Globus pallidus (tissue), 1 donor: ENCODE measurements at regions not wholly inside any gene's neighbourhood (a gene's known extent, or its start where the extent isn't known, plus 50 kb on each side); places are given as distances from the start of the nearest gene placed in this dataset.
A peak's percentile ranks its signal among the peaks of the same experiment; 100 is the strongest.
"Not testable (repeated sequence)": the region's sequence is repeated elsewhere in the genome, so short reads cannot be mapped to it uniquely, and the experiment has no call there.

ENCODE experiments used
- DNase-seq: peaks from one replicate; pipeline ENCODE4 v3.0.0-alpha.2; 2015; ENCODE audit warnings: low spot score

DNA sequence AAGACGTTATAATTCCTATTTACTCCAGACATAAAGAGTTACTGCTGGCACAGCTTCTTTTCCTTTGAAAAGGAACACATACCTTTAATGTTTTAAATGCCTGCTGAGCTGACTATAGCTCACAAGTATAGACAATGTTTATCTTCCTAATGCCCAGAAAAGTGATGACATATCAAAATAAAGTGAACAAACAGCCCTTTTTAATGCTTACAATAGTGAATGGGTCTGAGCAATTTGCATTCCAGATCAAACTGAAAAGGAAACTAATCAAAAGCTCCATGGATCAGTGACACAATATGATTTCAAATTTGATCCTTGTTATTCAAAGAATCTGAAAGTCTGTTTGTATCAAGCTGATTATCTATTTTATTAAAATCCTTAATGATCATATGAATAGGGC lies 233.6 kb upstream of the SEMA3E start:
- DNase-seq = peak; percentile 64

DNA sequence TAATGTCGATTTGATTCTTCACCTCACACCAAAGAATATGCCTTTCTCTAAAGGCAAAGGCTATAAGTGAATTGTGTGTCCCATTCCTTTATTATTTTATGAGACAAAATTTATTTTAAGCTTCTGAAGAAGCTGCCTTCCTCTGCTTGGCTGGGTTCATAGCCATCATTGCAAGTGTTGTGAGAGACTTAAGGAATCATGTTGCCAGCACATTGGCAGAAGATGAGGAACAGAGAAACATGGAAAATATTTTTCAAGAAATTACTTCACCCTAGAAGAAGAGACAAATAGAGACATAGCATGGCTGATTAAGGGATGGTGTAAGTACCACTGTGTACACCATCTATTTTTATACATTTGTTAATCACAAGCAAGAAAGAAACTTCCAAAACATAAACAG lies 230.1 kb upstream of the SEMA3E start:
- DNase-seq = no peak

DNA sequence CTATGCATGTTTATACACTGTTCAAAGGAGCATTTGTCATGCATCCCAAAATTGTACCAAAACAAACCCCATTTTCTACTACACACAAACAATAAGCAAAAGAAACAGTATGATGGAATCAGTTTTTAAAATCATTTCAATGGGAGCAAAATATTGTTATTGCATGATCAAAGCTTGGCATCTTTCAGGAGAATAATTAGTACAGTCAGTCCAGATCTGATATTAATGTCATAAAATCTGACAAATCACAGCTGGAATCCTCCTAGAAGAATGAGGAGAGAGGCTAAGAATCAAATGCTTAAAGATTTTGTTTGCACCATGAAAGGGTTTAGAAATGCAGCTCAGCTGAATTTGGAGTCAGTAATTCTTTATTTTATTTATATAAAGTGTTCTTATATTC lies 229.7 kb upstream of the SEMA3E start:
- no peak for DNase-seq

DNA sequence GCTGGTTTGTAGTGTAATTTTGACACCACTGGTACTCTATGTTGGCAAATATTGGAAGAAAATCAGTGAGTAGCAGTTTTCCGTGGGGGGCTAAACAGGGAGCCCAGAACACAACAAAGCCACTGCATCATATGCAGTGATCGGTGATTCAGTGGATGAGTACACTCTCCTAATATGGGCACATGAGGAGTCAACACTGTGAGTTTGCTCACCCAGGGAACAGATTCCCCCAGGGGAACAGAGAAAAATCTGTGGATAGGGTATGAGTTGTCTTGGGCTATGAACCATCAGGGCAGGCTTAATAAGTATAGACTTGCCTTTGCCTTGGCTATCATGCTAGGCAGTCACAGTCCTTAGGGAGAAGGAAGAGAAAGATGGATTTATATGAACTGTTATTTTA lies 227.7 kb upstream of the SEMA3E start:
- no peak for DNase-seq

DNA sequence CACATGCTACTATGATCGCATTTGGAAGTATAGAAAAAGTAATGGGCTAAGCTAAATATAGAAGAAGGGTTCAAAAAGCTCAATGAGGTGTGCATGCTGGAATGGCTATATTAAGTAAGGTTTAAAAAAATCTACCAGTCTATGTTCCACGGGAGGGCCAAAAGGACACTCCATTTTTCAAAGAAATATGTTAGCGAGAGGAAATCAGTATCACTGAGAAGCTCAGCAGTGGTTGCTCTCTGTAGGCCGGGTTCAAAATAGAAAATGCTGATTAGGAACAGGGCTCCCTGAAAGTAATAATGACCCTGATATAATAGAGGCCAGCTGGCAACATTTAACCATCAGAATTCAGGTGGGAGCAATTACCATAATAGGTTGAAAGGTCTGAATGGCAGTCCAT lies 224.5 kb upstream of the SEMA3E start:
- DNase-seq = no peak

DNA sequence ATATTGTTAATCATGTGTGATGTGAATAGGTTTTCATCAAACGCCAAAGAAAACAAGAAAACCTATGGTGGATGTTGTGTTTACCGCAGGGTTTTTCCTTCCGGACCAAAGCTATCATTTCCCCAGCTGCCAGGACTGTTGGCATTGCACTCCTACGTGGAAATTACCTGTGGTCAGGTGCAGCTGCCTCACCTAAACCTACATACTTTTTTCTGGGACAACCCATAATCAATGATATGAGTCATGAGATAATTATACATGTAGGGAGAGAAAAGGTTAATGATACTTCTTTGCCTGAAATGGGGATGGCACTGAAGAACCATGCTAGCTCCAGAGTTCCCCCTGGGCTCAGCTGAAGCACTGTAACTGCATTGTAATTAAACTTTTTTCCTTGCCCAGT lies 223.6 kb upstream of the SEMA3E start:
- no peak for DNase-seq

DNA sequence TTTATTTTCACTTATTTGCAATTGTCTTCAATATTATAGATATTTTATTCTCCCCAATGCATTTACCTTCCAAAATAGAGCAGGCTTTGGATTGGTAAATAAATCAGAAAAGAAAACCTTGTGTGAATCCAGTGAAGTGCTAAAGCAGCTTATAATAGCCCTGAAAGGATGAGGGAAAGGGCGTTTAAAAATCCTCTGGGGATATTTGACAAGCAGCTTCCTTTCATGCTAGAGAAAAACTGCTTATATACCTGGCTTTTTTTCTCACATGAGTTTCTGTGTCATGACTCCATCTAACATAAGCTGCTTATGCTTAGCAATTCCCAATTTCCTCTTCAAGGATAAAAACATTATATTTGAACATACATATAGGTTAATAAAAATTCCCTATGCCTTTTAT lies 221.6 kb upstream of the SEMA3E start:
- DNase-seq = no peak

DNA sequence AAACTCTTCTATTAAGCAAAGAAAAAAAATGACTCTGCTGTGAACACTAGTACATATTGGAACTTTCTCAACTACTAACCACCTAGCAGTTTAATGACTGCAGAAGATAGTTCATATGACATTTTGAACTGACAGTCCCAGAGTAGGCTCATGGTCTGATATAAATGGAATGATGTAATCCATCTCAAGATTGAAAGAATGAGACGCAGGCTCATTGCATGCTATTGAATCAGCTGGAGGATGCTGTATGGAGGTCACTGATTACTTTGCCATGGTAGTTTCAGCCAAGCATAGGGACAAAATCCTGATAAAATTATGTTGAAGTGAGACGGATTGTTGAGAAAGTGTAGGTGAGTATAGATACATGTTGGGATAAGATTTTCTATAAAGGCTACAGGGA lies 217.6 kb upstream of the SEMA3E start:
- DNase-seq = no peak

DNA sequence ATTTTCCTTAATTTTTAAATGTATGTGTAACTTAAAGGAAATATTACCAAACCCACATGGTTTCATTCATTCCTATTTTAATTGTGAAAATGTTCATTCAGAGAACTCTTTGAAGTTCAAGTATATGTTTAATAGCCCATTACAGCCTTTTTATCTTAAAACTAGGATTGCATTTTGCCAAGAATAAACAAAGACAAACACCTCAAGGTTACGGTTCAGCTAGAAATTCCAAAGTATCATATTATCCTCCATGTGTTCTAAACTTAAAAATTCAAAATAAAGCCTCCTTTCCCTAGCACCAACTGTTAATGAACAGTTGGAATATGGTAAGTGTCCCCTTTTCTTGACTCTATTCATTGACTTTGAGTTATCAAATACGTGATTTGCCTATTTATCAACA lies 215.6 kb upstream of the SEMA3E start:
- DNase-seq = no peak

DNA sequence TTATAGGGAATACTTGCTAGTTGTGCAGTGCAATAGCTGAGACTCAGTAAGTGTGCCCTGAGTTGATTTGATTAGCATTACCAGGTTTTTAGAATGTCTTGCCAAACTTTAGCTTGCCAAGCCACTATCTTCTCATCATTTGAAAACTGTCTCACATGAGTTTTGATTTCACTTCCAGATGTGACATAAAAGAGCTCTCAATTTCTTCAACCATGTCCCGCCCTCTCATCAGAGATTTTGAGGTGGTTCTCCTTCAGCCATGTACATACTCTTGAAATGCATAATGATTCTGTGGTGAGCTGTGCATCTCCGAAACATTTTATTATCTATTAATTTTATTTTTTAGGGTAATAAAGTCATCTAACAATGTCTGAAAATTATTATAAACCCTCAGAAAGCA lies 215.0 kb upstream of the SEMA3E start:
- no peak for DNase-seq

DNA sequence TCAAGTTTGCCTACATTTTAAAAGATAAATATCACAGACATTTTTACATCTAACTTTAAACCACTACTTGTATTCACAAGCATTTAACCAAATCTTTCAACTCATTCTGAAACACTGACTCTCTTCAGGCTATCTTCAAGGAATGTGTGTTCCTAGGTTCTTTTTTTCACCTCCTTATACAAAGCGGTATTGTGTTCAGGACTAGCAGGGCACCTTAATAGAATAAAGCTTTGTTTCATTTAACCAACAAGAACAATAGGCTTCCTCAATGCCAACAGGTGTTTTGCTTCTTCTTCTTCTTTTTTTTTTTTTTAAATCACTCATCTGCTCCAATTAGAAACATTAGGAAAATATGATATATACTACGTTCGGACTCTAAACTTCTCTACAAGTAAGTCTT lies 212.9 kb upstream of the SEMA3E start:
- DNase-seq = no peak

DNA sequence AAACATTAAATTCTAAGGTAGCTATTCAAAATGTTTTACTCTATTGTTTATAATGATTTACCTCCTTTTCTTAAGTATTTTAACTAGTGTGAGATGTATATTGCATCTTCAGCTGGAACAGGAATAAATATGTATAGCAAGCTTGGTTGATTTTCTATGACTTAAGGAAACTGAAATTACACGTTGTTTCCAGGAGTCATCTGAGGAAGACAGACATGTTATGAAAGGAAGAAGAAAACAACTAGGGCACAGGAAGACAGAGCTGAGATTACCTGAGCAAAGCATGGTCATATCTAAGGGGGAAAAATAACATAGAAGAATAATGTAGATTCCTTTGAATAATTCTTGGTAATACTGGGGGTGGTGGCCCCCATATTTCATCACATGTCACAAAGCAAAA lies 210.9 kb upstream of the SEMA3E start:
- DNase-seq = no peak

DNA sequence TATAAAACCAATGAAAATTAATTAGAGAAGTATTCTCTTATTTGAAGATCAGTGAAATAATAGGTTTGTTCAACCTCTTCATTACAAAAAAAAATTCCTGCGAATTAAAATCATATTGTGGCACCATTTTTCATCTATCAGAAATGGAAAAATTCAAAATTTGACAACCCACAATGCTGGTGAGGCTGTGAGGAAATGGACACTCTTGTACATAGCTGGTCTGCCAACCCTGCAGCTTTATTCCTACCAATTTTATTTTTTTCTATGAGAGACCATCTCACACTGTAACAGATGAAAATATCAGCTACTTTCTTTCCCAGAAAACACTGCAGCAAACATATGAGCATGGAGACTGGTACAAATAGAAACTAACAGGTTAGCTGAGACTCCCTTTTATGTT lies 208.8 kb upstream of the SEMA3E start:
- DNase-seq = no peak

DNA sequence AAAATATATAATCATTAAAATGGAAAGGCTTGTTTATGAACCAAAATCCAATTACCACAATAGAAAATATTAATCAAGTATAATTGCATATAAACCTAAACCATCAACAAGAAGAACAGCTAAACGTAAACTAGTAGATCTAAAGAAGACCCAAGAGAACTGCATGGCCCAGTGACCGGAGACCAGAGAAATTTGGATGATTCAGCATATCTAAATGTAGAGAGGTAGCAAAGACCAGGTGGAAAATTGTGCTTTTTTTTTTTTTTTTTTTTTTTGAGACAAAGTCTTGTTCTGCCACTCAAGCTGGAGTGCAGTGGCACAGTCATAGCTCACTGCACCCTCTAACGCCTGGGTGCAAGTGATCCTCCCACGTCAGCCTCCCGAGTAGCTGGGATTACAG lies 207.2 kb upstream of the SEMA3E start:
- DNase-seq = no peak

DNA sequence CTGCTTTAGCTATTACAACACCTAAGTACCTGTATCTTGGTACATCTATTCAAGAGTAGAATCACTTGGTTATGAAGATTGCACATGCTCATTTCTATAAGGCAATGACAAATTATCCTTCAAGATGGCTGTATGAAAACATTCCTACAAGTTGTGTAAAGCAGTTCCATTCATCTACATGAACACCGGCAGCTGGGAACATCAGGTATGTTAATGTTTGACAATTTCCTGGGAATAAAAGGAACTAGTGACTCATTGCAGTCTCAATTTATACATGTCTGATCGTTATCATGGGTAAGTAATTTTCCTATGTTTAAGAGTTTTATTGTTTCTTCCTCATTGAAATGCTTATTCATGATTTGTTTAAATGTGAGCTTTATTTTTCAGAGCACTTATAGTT lies 203.2 kb upstream of the SEMA3E start:
- no peak for DNase-seq

DNA sequence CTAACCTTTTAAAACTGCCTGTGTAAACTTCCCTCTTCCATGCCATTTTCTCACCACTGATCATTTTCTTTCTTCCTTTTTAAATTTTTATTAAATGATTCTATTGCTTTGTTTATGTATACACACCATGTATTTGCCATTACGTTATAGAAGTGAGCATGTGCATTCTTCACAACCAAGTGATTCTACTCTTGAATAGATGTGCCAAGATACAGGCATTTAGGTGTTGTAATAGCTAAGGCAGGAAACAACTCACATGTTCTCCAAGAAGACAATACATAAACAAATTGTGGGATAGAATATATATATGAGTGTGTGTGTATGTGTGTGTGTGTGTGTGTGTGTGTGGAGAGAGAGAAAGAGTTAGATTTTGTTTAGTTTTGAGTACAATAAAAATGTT lies 202.6 kb upstream of the SEMA3E start:
- no peak for DNase-seq

DNA sequence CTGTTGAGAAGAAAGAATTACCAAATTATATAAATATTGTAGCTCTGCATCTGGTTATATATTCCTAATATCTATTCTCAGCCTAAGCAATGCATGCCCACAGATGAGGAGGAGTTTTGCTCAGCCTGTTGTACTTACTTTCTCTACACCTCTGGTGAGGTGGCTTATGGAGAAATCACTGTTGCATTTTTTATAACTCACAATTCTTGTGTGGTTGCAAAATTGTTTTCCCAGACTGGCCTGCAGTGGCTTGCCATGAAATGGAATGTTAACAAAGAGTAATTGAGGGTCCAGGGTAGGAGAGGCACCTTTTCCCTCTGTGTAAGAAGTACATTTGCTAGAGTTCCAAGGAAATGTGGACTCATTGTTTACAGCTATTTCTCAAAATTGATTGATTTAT lies 202.0 kb upstream of the SEMA3E start:
- no peak for DNase-seq

DNA sequence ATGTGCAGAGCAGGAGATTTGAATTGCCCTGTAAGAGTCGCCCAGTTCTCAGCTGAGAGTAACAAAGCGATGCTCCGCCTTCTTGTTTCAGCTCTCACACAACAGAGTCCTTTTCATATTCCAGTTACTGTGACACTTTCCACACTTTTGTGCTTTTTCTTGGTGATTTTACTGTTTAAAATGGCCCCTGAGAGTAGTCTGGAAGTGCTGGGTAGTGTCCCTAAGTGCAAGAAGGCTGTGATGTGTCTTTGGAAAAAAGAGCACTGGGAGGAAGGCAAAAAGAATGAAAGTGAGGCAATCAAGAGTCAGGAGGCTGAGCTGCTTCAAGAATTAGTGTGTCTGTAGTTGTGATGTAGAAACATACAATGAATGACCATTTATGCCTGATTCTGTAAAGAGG lies 201.2 kb upstream of the SEMA3E start:
- peak; percentile 41 for DNase-seq

DNA sequence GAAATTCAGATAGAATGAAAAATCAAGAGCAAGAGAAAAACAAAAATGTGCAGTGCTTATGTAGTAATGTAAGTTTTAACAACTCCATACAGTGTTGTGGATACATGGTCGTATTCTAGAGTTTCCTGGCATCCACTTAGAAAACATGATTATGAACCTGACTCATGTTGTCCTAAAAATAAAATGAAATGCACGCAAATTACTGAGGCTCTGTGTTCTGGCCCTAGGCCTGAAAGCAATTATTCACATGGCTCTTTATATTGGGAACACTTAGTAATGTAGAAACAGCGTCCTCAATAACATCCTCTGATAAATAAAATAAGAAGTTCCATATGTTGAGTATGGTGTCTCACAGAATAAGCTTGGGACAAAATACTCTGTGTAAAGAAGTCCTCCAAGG lies 200.2 kb upstream of the SEMA3E start:
- DNase-seq = no peak

DNA sequence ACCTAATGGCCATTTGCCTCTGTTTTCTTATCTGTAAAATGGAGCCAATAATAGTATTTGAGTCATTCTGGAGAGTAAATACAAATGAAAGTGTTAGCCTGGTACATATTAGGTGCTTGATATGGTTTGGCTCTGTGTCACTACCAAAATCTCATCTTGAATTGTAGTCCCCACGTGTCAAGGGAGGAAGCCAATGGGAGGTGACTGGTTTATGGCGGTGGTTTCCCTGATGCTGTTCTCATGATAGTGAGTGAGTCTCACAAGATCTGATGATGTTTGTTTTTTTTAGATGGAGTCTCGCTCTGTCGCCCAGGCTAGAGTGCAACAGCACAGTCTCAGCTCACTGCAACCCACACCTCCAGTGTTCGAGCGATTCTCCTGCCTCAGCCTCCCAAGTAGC lies 194.0 kb upstream of the SEMA3E start:
- DNase-seq = no peak

DNA sequence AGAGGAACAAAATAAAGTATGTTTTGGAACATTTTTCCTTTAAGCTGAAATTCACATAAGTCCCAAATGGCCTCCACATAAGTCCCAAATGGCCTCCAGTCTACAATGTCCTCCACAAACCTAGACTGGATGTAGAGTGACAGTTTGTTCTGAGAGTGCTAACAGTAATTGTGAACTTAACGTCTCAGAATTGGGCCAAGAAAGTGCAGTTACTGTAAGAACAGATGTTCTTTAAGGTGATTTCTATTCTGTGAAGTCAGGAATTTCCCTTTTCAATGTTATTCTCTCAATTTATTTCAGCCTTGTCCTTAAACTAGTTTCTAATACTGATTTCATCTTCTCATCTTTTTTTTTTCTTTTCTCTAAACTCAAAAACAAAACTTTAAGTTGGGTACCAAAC lies 188.7 kb upstream of the SEMA3E start:
- no peak for DNase-seq

DNA sequence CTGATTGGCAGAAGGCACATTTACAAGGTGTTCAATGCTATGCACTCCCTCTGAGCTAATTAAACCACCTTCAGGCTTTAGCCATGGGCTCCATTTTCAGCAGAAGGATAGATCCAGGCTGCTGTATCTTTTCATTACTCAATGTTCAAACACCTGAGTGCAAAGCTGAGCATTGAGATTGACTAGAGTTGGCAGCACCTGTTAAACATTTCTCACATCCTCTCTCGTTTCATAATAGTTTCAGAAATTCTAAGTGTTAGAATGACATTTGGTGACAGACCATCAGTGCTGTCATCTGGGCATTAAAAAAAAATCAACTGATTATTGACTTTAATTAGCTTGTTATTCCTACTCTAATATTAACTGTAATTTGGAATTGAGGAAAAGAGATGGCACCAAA lies 187.1 kb upstream of the SEMA3E start:
- DNase-seq = no peak

DNA sequence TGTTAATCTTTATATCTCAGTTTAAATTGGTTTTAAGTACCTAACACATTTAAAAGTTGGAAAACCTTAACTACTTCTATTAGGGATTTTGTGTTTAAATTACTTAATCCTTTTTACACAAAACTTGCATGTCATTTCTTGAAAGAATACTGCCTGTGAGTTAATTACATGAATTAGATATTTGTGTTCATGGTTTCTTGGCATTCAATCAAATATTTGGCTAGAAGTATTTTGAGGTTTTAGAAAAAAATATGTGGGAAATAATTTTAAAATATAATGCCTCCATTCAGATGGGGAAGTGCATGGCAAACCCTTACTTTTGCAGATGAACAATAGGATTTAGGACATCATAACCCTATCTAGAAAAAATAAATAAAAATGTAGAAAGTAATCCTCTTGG lies 186.5 kb upstream of the SEMA3E start:
- no peak for DNase-seq

DNA sequence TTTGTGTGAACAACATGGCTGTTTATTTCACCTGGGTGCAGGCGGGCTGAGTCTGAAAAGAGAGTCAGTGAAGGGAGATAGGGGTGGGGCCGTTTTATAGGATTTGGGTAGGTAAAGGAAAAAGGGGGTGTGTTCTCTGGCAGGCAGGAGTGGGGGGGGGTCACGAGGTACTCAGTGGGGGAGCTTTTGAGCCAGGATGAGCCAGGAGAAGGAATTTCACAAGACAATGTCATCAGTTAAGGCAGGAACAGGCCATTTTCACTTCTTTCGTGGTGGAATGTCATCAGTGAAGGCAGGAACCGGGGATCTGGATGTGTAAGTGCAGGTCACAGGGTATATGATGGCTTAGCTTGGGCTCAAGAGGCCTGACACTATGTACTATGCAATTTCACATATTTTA lies 184.8 kb upstream of the SEMA3E start:
- not testable (repeated sequence) for DNase-seq

DNA sequence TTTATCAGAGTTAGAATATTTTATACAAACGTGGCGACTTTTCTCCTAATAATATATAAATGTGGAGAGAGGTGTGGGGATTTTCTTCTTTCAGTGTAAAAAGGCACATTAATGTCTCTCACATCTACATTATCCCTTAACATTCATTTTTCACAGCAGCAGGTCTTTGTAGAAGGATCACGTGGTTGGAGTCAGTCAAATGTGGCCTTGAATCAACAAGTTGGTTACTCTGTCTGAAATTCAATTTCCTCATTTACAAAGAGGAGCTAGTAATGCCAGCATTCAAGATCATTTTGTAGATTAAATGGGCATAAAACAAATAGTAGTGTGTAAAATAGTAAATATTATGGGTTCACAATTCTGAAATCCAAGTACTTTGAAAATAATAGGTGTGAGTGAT lies 183.1 kb upstream of the SEMA3E start:
- no peak for DNase-seq

DNA sequence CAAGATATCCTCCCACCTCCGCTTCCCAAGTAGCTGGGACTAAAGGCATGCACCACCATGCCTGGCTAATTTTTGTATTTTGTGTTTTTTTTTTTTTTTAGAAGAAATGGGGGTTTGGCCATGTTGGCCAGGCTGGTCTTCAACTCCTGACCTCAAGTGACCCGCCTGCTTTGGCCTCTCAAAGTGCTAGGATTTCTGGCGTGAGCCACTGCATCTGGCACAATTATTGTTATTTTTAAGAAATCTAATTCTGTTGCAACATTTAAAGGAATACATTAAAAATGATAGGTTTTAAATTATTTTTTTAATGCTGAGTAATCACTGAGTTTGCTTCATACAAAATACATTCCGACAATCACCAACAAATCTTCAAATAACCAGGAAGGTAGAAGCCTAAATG lies 178.1 kb upstream of the SEMA3E start:
- DNase-seq = no peak
